ENCODE measurements at regions not wholly inside any gene's neighbourhood (a gene's known extent, or its start where the extent isn't known, plus 50 kb on each side); places are given as distances from the start of the nearest gene placed in this dataset.
"Not testable (repeated sequence)": the region's sequence is repeated elsewhere in the genome, so short reads cannot be mapped to it uniquely, and the experiment has no call there.

DNA sequence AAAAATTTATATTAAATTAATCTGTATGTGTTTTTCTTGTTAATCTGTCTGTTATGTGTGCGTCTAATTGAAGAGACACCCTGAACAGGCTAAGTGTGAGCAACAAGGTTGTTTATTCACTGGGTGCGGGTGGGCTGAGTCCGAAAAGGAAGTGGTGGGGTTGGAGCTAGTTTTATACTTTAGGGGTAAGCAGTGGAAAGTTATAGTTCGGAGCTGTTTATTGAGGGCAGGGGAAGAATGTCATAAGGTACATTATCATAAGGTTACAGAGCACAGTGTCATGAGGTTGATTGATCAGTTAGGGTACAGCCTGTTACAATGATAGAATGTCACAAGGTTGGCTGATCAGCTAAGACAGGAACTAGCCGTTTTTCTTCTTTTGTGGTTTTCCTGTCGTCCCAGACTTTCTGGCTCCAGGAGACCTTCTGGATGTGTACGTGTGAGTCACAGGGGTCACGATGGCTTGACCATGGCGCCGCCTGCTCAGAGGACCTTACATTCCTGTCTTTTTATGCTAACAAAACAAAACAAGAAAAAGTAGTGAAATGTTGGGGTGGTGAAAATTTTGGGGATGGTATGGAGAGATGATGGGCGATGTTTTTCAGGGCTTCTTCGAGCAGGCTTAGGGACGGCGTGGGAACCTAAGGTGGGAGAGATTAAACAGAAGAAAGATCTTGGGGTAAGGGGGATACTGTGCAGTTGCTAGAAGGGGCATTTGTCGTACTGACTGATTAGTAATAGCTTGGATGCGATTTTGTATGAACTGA lies 754.0 kb upstream of the ADGRB3 start:
- no peak for ATAC-seq (replicated peaks; ENCODE audit: extremely low read depth, poor library complexity, severe bottlenecking)
- no peaks in the 10 kb centered on the region for H3K4me1 Mint-ChIP-seq
- no peaks in the 10 kb centered on the region for H3K36me3 Mint-ChIP-seq (ENCODE audit: insufficient read depth)
- DNase-seq (ENCODE audit: low spot score in 2 of 2) = no peak
- H3K9me3 Mint-ChIP-seq = no peaks in the 10 kb centered on the region
- H3K27ac Mint-ChIP-seq (ENCODE audit: low read depth) = no peak overlapping the region
- H3K27me3 Mint-ChIP-seq = no peaks in the 10 kb centered on the region
- no peak overlapping the region for H3K4me3 Mint-ChIP-seq

GRCh38 chr6:67880343-67880742 lies 754.7 kb upstream of the ADGRB3 start:
- not testable (repeated sequence) for DNase-seq (ENCODE audit: low spot score in 2 of 2); H3K4me1 Mint-ChIP-seq; ATAC-seq (replicated peaks; ENCODE audit: extremely low read depth, poor library complexity, severe bottlenecking); H3K27me3 Mint-ChIP-seq; H3K36me3 Mint-ChIP-seq (ENCODE audit: insufficient read depth); H3K27ac Mint-ChIP-seq (ENCODE audit: low read depth); H3K4me3 Mint-ChIP-seq; H3K9me3 Mint-ChIP-seq

- not testable (repeated sequence) for H3K4me1 Mint-ChIP-seq; H3K36me3 Mint-ChIP-seq (ENCODE audit: insufficient read depth); ATAC-seq (replicated peaks; ENCODE audit: extremely low read depth, poor library complexity, severe bottlenecking); H3K9me3 Mint-ChIP-seq; H3K27me3 Mint-ChIP-seq; H3K27ac Mint-ChIP-seq (ENCODE audit: low read depth); DNase-seq (ENCODE audit: low spot score in 2 of 2); H3K4me3 Mint-ChIP-seq
Observed at GRCh38 chr6:67879928-67880327, 755.2 kb upstream of the ADGRB3 start.

GRCh38 chr6:67879105-67879904 lies 755.8 kb upstream of the ADGRB3 start:
- ATAC-seq (replicated peaks; ENCODE audit: extremely low read depth, poor library complexity, severe bottlenecking); H3K36me3 Mint-ChIP-seq (ENCODE audit: insufficient read depth); DNase-seq (ENCODE audit: low spot score in 2 of 2); H3K27me3 Mint-ChIP-seq; H3K27ac Mint-ChIP-seq (ENCODE audit: low read depth); H3K4me3 Mint-ChIP-seq; H3K4me1 Mint-ChIP-seq; H3K9me3 Mint-ChIP-seq: not testable (repeated sequence)

GRCh38 chr6:67878216-67878615 lies 756.9 kb upstream of the ADGRB3 start:
- ATAC-seq (replicated peaks; ENCODE audit: extremely low read depth, poor library complexity, severe bottlenecking); DNase-seq (ENCODE audit: low spot score in 2 of 2); H3K27me3 Mint-ChIP-seq; H3K36me3 Mint-ChIP-seq (ENCODE audit: insufficient read depth); H3K4me1 Mint-ChIP-seq; H3K4me3 Mint-ChIP-seq; H3K27ac Mint-ChIP-seq (ENCODE audit: low read depth): not testable (repeated sequence)
- H3K9me3 Mint-ChIP-seq = peaks cover 13% of the 10 kb centered on the region

GRCh38 chr6:67877288-67877687 lies 757.8 kb upstream of the ADGRB3 start:
- Mint-ChIP-seq H3K36me3 (ENCODE audit: insufficient read depth) (no peaks in the 10 kb centered on the region), H3K4me1 (no peaks in the 10 kb centered on the region), H3K27me3 (no peaks in the 10 kb centered on the region)

GRCh38 chr6:67875877-67876383 lies 759.2 kb upstream of the ADGRB3 start:
- Mint-ChIP-seq H3K36me3 (ENCODE audit: insufficient read depth) (no peaks in the 10 kb centered on the region), H3K27ac (ENCODE audit: low read depth) (no peak overlapping the region), H3K27me3 (no peaks in the 10 kb centered on the region), H3K4me3 (no peak overlapping the region), H3K4me1 (no peaks in the 10 kb centered on the region), H3K9me3 (peaks cover 17% of the 10 kb centered on the region)
- no peak for ATAC-seq (replicated peaks; ENCODE audit: extremely low read depth, poor library complexity, severe bottlenecking)
- no peak for DNase-seq (ENCODE audit: low spot score in 2 of 2)

More at GRCh38 chr6:67877288-67877687, 757.8 kb upstream of the ADGRB3 start:
- Mint-ChIP-seq H3K9me3 (peaks cover 17% of the 10 kb centered on the region), H3K4me3 (no peak overlapping the region), H3K27ac (ENCODE audit: low read depth) (no peak overlapping the region)
- no peak for ATAC-seq (replicated peaks; ENCODE audit: extremely low read depth, poor library complexity, severe bottlenecking)
- DNase-seq (ENCODE audit: low spot score in 2 of 2) = no peak

DNA sequence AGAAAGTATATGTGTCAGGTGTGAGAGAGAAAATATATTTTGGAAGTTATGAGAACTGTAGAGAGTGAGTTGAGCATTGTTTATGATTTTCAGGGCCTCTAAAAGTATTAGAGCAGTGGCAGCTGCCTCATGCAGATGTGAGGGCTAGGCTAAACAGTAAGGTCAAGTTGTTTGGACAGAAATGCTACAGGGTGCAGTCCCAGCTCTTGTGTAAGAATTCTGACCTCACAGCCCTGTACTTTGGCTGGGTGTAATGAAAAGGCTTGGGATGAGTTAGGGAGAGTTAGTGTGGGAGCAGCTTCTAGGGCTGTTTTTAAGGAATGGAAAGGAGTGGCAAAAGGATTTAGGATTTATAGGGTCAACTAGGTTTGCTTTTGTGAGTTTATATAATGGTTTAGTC lies 764.8 kb upstream of the ADGRB3 start:
- Mint-ChIP-seq H3K27ac (ENCODE audit: low read depth) (no peak overlapping the region), H3K36me3 (ENCODE audit: insufficient read depth) (no peaks in the 10 kb centered on the region), H3K4me1 (no peaks in the 10 kb centered on the region), H3K4me3 (no peak overlapping the region), H3K27me3 (no peaks in the 10 kb centered on the region), H3K9me3 (peaks cover 17% of the 10 kb centered on the region)
- ATAC-seq (replicated peaks; ENCODE audit: extremely low read depth, poor library complexity, severe bottlenecking) (no peak), DNase-seq (ENCODE audit: low spot score in 2 of 2) (no peak)

DNA sequence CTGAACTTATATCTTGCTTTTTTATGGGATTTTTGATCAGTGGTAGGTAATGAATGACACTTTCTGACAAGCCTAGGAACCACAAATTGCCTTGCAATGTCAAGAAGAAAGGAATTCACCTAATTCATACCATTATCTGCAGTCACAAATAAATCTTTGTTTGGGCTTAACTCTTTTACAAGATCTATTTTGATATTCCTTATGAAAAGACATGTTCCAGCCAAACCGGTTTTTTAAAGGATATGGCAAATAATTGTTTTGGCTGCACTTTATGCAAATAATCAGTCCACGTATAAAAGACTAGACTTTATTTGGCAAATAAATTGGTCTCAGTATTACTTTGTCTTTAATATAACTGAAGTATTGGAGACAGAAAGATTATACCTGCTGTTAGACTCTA lies 771.7 kb upstream of the ADGRB3 start:
- Mint-ChIP-seq H3K27me3 (no peaks in the 10 kb centered on the region), H3K4me1 (no peaks in the 10 kb centered on the region), H3K9me3 (no peaks in the 10 kb centered on the region), H3K27ac (ENCODE audit: low read depth) (no peak overlapping the region), H3K4me3 (no peak overlapping the region), H3K36me3 (ENCODE audit: insufficient read depth) (no peaks in the 10 kb centered on the region)
- ATAC-seq (replicated peaks; ENCODE audit: extremely low read depth, poor library complexity, severe bottlenecking) (no peak), DNase-seq (ENCODE audit: low spot score in 2 of 2) (no peak)

- ATAC-seq (replicated peaks; ENCODE audit: extremely low read depth, poor library complexity, severe bottlenecking) (no peak), DNase-seq (ENCODE audit: low spot score in 2 of 2) (no peak)
- H3K27me3 Mint-ChIP-seq = no peaks in the 10 kb centered on the region
- H3K9me3 Mint-ChIP-seq = peaks cover 27% of the 10 kb centered on the region
- no peaks in the 10 kb centered on the region for H3K36me3 Mint-ChIP-seq (ENCODE audit: insufficient read depth)
- no peak overlapping the region for H3K27ac Mint-ChIP-seq (ENCODE audit: low read depth)
- H3K4me1 Mint-ChIP-seq = no peaks in the 10 kb centered on the region
- H3K4me3 Mint-ChIP-seq = no peak overlapping the region
Observed at GRCh38 chr6:67854098-67854497, 781.0 kb upstream of the ADGRB3 start.

- peaks cover 31% of the 10 kb centered on the region for H3K9me3 Mint-ChIP-seq
- no peaks in the 10 kb centered on the region for H3K4me1 Mint-ChIP-seq
- no peak overlapping the region for H3K4me3 Mint-ChIP-seq
- no peak for DNase-seq (ENCODE audit: low spot score in 2 of 2)
- H3K27ac Mint-ChIP-seq (ENCODE audit: low read depth) = no peak overlapping the region
- no peaks in the 10 kb centered on the region for H3K36me3 Mint-ChIP-seq (ENCODE audit: insufficient read depth)
- no peak for ATAC-seq (replicated peaks; ENCODE audit: extremely low read depth, poor library complexity, severe bottlenecking)
- no peaks in the 10 kb centered on the region for H3K27me3 Mint-ChIP-seq
Observed at GRCh38 chr6:67839818-67840217, 795.3 kb upstream of the ADGRB3 start.

DNA sequence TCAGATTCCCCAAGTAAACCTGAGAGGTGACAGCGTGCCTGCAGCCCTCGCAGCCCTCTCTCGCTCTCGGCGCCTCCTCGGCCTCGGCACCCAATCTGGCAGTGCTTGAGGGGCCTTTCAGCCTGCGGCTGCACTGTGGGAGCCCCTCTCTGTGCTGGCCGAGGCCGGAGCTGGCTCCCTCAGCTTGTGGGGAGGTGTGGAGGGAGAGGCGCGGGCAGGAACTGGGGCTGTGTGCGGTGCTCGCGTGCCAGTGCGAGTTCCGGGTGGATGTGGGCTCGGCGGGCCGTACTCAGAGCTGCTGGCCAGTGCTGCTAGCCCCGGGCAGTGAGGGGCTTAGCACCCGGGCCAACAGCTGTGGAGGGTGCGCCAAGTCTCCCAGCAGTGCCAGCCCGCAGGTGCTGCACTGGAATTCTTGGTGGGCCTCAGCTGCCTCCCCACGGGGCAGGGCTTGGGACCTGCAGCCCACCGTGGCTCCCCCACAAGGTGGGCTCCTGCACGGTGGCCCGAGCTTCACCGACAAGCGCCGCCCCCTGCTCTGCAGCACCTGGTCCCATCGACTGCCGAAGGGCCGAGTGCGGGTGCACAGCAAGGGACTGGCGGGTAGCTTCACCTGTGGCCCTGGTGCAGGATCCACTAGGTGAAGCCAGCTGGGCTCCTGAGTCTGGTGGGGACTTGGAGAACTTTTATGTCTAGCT lies 809.7 kb upstream of the ADGRB3 start:
- H3K4me3 Mint-ChIP-seq = no peak overlapping the region
- H3K4me1 Mint-ChIP-seq = no peaks in the 10 kb centered on the region
- no peaks in the 10 kb centered on the region for H3K36me3 Mint-ChIP-seq (ENCODE audit: insufficient read depth)
- peaks cover 13% of the 10 kb centered on the region for H3K9me3 Mint-ChIP-seq
- ATAC-seq (replicated peaks; ENCODE audit: extremely low read depth, poor library complexity, severe bottlenecking) (no peak), DNase-seq (ENCODE audit: low spot score in 2 of 2) (no peak)
- H3K27me3 Mint-ChIP-seq = no peaks in the 10 kb centered on the region
- H3K27ac Mint-ChIP-seq (ENCODE audit: low read depth) = no peak overlapping the region

Data from central memory CD8-positive, alpha-beta T cell (primary cell).